CD4-positive, alpha-beta memory T cell (primary cell): ENCODE measurements at regions not wholly inside any gene's neighbourhood (a gene's known extent, or its start where the extent isn't known, plus 50 kb on each side); places are given as distances from the start of the nearest gene placed in this dataset.

Source experiments
- CTCF ChIA-PET: fragments of 350-600 bp; sonication (Branson Sonifier 250); formaldehyde crosslinking; loops from one replicate; lab custom pipeline; 2021; ENCODE audit warnings: inconsistent platforms; ENCODE audit not compliant: partially characterized antibody; lab: Charles Lee
- POLR2A ChIA-PET: fragments of 350-600 bp; sonication (Branson Sonifier 250); formaldehyde crosslinking; loops from one replicate; lab custom pipeline; 2021; ENCODE audit not compliant: partially characterized antibody; lab: Charles Lee
- DNase-seq, 5 donors: peaks; one replicate each; pipeline versions ENCODE4 v3.0.0 to v3.0.0-alpha.2; 2020 to 2022; ENCODE audit warnings: mixed read lengths in 1 of 5
- H3K27ac ChIP-seq: one replicate; pipeline ENCODE4 v1.7.0; 2013; ENCODE audit warnings: low read depth, low read length
- H3K27me3 ChIP-seq: 2 replicates; pipeline ENCODE4 v1.7.0; 2013; ENCODE audit warnings: mild to moderate bottlenecking, low read length, moderate library complexity; ENCODE audit not compliant: insufficient read depth
- H3K36me3 ChIP-seq: 2 replicates; pipeline ENCODE4 v1.7.0; 2013; ENCODE audit warnings: mild to moderate bottlenecking, low read length, moderate library complexity; ENCODE audit not compliant: insufficient read depth
- H3K4me1 ChIP-seq: 2 replicates; pipeline ENCODE4 v1.7.0; 2013; ENCODE audit warnings: mild to moderate bottlenecking, low read length, moderate library complexity; ENCODE audit not compliant: insufficient read depth
- H3K4me3 ChIP-seq, 2 donors: one replicate each; pipeline ENCODE4 v1.7.0; 2013; ENCODE audit warnings: low read length in 2 of 2, mild to moderate bottlenecking in 1 of 2
- H3K9me3 ChIP-seq, 2 donors: one replicate each; pipeline ENCODE4 v1.7.0; 2013; ENCODE audit warnings: low read length in 2 of 2, control low read depth in 1 of 2; ENCODE audit not compliant: control insufficient read depth in 1 of 2
- H3K27ac Mint-ChIP-seq, 7 donors: one replicate each; pipeline ENCODE4 v1.8.0; 2020 to 2021; ENCODE audit warnings: mixed read lengths in 7 of 7, mild to moderate bottlenecking in 6 of 7, inconsistent platforms in 3 of 7, moderate library complexity in 3 of 7
- H3K27me3 Mint-ChIP-seq, 2 donors: one replicate each; pipeline ENCODE4 v1.8.0; 2020 to 2021; ENCODE audit warnings: mixed read lengths in 2 of 2
- H3K36me3 Mint-ChIP-seq, 2 donors: one replicate each; pipeline ENCODE4 v1.8.0; 2020 to 2021; ENCODE audit warnings: mixed read lengths in 2 of 2, inconsistent platforms in 1 of 2, mild to moderate bottlenecking in 1 of 2
- H3K4me1 Mint-ChIP-seq, 4 donors: one replicate each; pipeline ENCODE4 v1.8.0; 2020 to 2021; ENCODE audit warnings: mixed read lengths in 4 of 4, mild to moderate bottlenecking in 1 of 4
- H3K4me3 Mint-ChIP-seq, 8 donors: one replicate each; pipeline ENCODE4 v1.8.0; 2020 to 2021; ENCODE audit warnings: mixed read lengths in 8 of 8, mild to moderate bottlenecking in 7 of 8, moderate library complexity in 6 of 8, inconsistent platforms in 3 of 8
- H3K9me3 Mint-ChIP-seq, 8 donors: one replicate each; pipeline ENCODE4 v1.8.0; 2020 to 2021; ENCODE audit warnings: mixed read lengths in 8 of 8, mild to moderate bottlenecking in 5 of 8, inconsistent platforms in 3 of 8, moderate library complexity in 1 of 8
- intact Hi-C: fragments of 100-400 bp; cut with micrococcal nuclease; formaldehyde crosslinking; loops from one replicate; pipeline ENCODE4 v1.15.1; 2023

DNA sequence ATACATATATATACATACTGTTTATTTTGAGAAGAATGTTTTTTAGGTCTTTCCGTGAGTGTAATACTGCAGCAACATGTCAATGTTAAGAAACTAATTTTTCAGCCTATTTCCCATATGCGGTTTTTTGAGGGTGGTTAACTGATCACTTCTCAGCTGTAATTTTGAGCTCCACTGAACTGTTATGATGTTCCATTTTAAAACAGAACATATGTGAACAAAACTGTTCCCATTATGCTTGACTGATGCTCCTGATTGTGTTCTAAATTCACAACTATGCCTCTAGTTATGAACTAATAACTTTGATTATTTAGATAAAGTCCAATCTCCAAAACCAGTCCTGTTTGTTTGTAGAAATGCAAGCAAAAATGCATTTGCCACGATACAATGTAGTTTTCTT lies 511.2 kb upstream of the FSIP2 start:
- H3K9me3 Mint-ChIP-seq, result peaks cover 0 to 3% (median under 1%) of the 10 kb centered on the region in 8 donors
- Histone ChIP-seq H3K27ac (no peak overlapping the region), H3K4me1 (no peaks in the 10 kb centered on the region), H3K4me3 (no peak overlapping the region), H3K27me3 (no peaks in the 10 kb centered on the region), H3K9me3 (no peaks in the 10 kb centered on the region), H3K36me3 (no peaks in the 10 kb centered on the region)
- ChIA-PET POLR2A (no interaction called here), CTCF (no interaction called here)
- no peak for DNase-seq
- no peaks in the 10 kb centered on the region for H3K36me3 Mint-ChIP-seq
- no peak overlapping the region for H3K27ac Mint-ChIP-seq
- no peak overlapping the region for H3K4me3 Mint-ChIP-seq
- intact Hi-C loops, result no loop called here
- no peaks in the 10 kb centered on the region for H3K4me1 Mint-ChIP-seq
- no peaks in the 10 kb centered on the region for H3K27me3 Mint-ChIP-seq

DNA sequence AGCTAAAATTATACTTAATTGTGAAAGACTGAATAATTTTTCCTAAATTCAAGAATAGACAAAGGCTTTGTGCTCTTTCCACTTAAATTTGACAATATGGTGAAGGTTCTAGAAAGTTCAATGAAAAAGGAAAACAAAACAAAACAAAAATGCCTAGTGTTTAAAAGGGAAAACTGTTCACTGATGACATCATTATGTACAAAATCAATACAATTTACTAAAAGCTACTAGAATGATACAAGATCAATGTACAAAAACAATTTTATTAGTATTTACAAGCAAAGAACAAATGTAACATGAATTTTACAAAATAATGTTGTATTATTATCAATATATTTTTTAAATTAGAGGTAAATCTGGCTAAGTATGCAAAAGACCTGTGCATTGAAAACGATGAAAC lies 499.1 kb upstream of the FSIP2 start:
- H3K4me3 Mint-ChIP-seq, result no peak overlapping the region
- H3K36me3 ChIP-seq, result no peaks in the 10 kb centered on the region
- no peak overlapping the region for H3K27ac ChIP-seq
- H3K9me3 ChIP-seq, result no peaks in the 10 kb centered on the region
- no peaks in the 10 kb centered on the region for H3K4me1 ChIP-seq
- peaks cover 0 to 19% (median 9%) of the 10 kb centered on the region in 8 donors for H3K9me3 Mint-ChIP-seq
- intact Hi-C loops, result no loop called here
- no peaks in the 10 kb centered on the region for H3K27me3 Mint-ChIP-seq
- no peak overlapping the region for H3K4me3 ChIP-seq
- no peaks in the 10 kb centered on the region for H3K36me3 Mint-ChIP-seq
- H3K27ac Mint-ChIP-seq, result no peak overlapping the region
- DNase-seq, result no peak
- ChIA-PET CTCF (no interaction called here), POLR2A (no interaction called here)
- no peaks in the 10 kb centered on the region for H3K27me3 ChIP-seq
- H3K4me1 Mint-ChIP-seq, result no peaks in the 10 kb centered on the region

DNA sequence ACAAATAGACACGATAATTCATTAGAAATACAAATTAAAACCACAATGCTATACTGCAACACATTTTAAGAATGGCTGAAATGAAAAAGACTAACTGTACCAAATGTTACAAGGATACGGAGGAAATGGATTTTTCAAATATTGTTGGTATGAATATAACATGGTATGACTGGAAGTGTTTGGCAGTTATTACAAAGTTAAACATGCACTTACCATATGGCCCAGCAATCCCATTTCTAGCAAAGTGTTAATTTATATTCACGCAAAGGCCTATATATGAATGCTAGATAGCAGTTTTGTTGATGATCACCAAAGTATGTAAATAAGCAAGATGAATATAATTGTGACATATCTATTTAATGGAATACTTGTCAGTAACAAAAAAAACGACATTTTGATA lies 497.8 kb upstream of the FSIP2 start:
- Histone ChIP-seq H3K4me3 (no peak overlapping the region), H3K36me3 (no peaks in the 10 kb centered on the region), H3K4me1 (no peaks in the 10 kb centered on the region), H3K27me3 (no peaks in the 10 kb centered on the region), H3K9me3 (no peaks in the 10 kb centered on the region), H3K27ac (no peak overlapping the region)
- Mint-ChIP-seq H3K36me3 (no peaks in the 10 kb centered on the region), H3K9me3 (peaks cover 2 to 17% (median 9%) of the 10 kb centered on the region in 8 donors), H3K27me3 (no peaks in the 10 kb centered on the region), H3K27ac (no peak overlapping the region), H3K4me1 (no peaks in the 10 kb centered on the region), H3K4me3 (no peak overlapping the region)
- ChIA-PET POLR2A (no interaction called here), CTCF (no interaction called here)
- DNase-seq, result no peak
- intact Hi-C loops, result no loop called here

DNA sequence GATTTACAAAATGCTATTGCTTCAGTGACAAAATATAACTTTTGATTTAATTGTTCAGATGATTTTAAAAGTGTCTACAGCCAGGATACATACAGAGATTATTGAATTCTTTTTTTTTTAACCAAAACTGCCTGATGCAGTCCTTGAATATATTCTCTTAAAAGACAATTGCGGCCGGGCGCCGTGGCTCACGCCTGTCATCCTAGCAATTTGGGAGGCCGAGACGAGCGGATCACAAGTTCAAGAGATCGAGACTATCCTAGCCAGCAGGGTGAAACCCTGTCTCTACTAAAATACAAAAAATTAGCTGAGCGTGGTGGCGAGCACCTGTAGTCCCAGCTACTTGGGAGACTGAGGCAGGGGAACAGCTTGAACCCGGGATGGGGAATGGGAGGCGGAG lies 497.0 kb upstream of the FSIP2 start:
- intact Hi-C loops, result no loop called here
- H3K4me1 ChIP-seq, result no peaks in the 10 kb centered on the region

DNA sequence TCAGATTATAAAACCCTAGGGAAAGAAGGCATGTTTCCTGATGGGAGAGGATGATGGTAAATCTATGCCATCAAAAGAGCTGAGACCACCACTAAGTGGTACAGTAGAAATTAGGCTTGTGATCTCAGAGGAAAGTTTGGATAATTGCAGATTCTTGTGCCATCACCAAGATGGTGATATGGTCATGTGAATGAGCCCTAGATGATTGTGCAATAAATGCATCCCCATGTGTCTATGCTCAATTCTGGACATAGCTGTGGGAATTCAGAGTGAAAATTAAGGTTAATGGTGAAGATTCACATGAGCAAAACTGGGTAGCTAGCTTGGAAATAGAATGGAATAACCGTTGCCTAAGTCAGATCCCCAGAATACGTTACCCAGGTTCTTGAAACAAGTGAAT lies 496.1 kb upstream of the FSIP2 start:
- Mint-ChIP-seq H3K4me1 (no peaks in the 10 kb centered on the region), H3K27ac (no peak overlapping the region), H3K4me3 (no peak overlapping the region), H3K27me3 (no peaks in the 10 kb centered on the region), H3K36me3 (no peaks in the 10 kb centered on the region), H3K9me3 (peaks cover 0 to 14% (median 5%) of the 10 kb centered on the region in 8 donors)
- CTCF ChIA-PET, result no interaction called here
- H3K4me1 ChIP-seq, result no peaks in the 10 kb centered on the region
- intact Hi-C loops, result no loop called here
- H3K9me3 ChIP-seq, result no peaks in the 10 kb centered on the region
- H3K27ac ChIP-seq, result no peak overlapping the region
- POLR2A ChIA-PET, result no interaction called here
- no peaks in the 10 kb centered on the region for H3K36me3 ChIP-seq
- DNase-seq, result no peak
- no peaks in the 10 kb centered on the region for H3K27me3 ChIP-seq
- H3K4me3 ChIP-seq, result no peak overlapping the region

More for the DNA sequence above, 497.0 kb upstream of the FSIP2 start:
- H3K27me3 Mint-ChIP-seq, result no peaks in the 10 kb centered on the region
- Histone ChIP-seq H3K27me3 (no peaks in the 10 kb centered on the region), H3K9me3 (no peaks in the 10 kb centered on the region), H3K27ac (no peak overlapping the region), H3K36me3 (no peaks in the 10 kb centered on the region), H3K4me3 (no peak overlapping the region)
- no peaks in the 10 kb centered on the region for H3K4me1 Mint-ChIP-seq
- H3K4me3 Mint-ChIP-seq, result no peak overlapping the region
- CTCF ChIA-PET, result no interaction called here
- DNase-seq, result no peak
- no peak overlapping the region for H3K27ac Mint-ChIP-seq
- H3K36me3 Mint-ChIP-seq, result no peaks in the 10 kb centered on the region
- POLR2A ChIA-PET, result no interaction called here
- peaks cover 3 to 17% (median 8%) of the 10 kb centered on the region in 8 donors for H3K9me3 Mint-ChIP-seq

DNA sequence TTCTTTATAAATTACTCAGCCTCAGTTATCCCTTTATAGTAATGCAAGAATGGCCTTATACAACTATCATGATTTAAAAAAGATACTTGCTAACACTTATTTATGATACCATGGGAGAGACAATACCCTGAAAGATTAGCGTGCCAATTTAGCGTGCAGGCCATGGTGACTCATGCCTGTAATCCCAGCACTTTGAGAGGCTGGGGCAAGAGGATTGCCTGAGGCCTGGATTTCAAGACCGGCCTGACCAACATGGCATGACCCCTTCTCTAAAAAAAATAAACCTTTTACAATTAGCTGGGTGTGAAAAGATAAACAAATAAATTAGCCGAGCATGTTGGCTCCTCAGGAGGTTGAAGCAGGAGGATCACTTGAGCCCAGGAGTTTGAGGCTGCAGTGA lies 493.4 kb upstream of the FSIP2 start:
- Histone ChIP-seq H3K27me3 (no peaks in the 10 kb centered on the region), H3K27ac (no peak overlapping the region), H3K36me3 (no peaks in the 10 kb centered on the region), H3K4me1 (no peaks in the 10 kb centered on the region), H3K4me3 (no peak overlapping the region), H3K9me3 (no peaks in the 10 kb centered on the region)
- ChIA-PET CTCF (no interaction called here), POLR2A (no interaction called here)
- Mint-ChIP-seq H3K27ac (no peak overlapping the region), H3K4me3 (no peak overlapping the region), H3K27me3 (no peaks in the 10 kb centered on the region), H3K9me3 (peaks cover 0 to 8% (median 4%) of the 10 kb centered on the region in 8 donors), H3K36me3 (no peaks in the 10 kb centered on the region), H3K4me1 (no peaks in the 10 kb centered on the region)
- DNase-seq, result no peak
- intact Hi-C loops, result no loop called here

DNA sequence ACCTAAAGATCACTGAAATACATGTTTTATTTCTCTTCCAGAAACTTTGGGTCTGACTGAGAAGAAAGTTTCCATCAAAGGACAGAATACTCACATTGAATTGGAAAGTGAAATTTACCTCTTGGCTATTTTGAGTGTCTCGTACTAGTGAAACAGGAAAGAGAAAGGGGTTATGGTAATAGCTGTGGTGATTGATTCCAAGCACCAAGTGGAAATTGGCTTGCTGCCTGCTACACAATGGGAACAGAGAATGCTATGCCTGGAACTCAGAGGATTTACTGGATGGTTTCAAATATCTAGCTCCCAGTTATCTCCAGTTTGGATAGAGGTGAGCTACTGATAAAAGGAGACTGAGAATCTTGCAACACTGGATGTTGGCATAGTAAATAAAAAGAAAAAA lies 492.8 kb upstream of the FSIP2 start:
- H3K4me1 ChIP-seq, result no peaks in the 10 kb centered on the region
- intact Hi-C loops, result no loop called here
- ChIA-PET CTCF (no interaction called here), POLR2A (no interaction called here)
- H3K27ac ChIP-seq, result no peak overlapping the region
- Mint-ChIP-seq H3K36me3 (no peaks in the 10 kb centered on the region), H3K27me3 (no peaks in the 10 kb centered on the region), H3K27ac (no peak overlapping the region), H3K9me3 (peaks cover 0 to 8% (median 4%) of the 10 kb centered on the region in 8 donors), H3K4me3 (no peak overlapping the region), H3K4me1 (no peaks in the 10 kb centered on the region)
- no peaks in the 10 kb centered on the region for H3K36me3 ChIP-seq
- no peaks in the 10 kb centered on the region for H3K27me3 ChIP-seq
- no peaks in the 10 kb centered on the region for H3K9me3 ChIP-seq
- DNase-seq, result no peak
- H3K4me3 ChIP-seq, result no peak overlapping the region

DNA sequence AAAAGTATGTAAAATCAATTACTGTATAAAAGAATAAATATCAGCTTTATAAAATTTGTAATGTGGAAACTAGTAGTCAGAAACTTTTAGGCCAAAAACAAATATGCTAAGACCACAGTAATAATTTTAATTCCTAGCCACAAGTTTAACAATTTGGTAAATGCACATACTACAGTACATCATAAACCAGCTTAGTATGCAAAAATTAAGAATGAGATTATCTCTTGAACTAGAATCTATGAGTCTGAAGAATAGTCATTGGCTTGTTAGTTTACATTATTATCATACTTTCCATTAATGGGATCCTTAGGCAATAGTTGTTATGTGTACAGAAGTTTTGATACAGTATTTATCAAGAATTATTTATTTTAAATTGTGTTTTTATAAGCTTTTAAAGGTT lies 491.9 kb upstream of the FSIP2 start:
- H3K4me1 ChIP-seq, result no peaks in the 10 kb centered on the region
- no peak for DNase-seq
- intact Hi-C loops, result no loop called here
- H3K27me3 ChIP-seq, result no peaks in the 10 kb centered on the region
- no peak overlapping the region for H3K4me3 ChIP-seq
- Mint-ChIP-seq H3K4me1 (no peaks in the 10 kb centered on the region), H3K27ac (no peak overlapping the region), H3K9me3 (peaks cover 0 to 7% (median 2%) of the 10 kb centered on the region in 8 donors), H3K27me3 (no peaks in the 10 kb centered on the region), H3K4me3 (no peak overlapping the region), H3K36me3 (no peaks in the 10 kb centered on the region)
- POLR2A ChIA-PET, result no interaction called here
- CTCF ChIA-PET, result no interaction called here
- H3K27ac ChIP-seq, result no peak overlapping the region
- no peaks in the 10 kb centered on the region for H3K36me3 ChIP-seq
- no peaks in the 10 kb centered on the region for H3K9me3 ChIP-seq
